Activated T-helper 1 cell treated with anti-CD3 and anti-CD28 coated beads, Interleukin-12 subunit alpha, Interleukin-12 subunit beta, Interleukin-2, Interleukin-4 antibody, amounts not matched to agents 30 ng/mL and 10 ng/mL and 1 ng/mL, durations not matched to agents 14 hours and 24 hours and 36 hours (primary cell): ENCODE measurements at regions not wholly inside any gene's neighbourhood (a gene's known extent, or its start where the extent isn't known, plus 50 kb on each side); places are given as distances from the start of the nearest gene placed in this dataset.
"Not testable (repeated sequence)": the region's sequence is repeated elsewhere in the genome, so short reads cannot be mapped to it uniquely, and the experiment has no call there.

Experiments
- DNase-seq: peaks from one replicate; pipeline ENCODE4 v3.0.0; 2021; ENCODE audit warnings: low spot score
- H3K27ac Mint-ChIP-seq: one replicate; pipeline ENCODE4 v1.8.0; 2021; ENCODE audit warnings: mild to moderate bottlenecking, mixed read lengths
- H3K27me3 Mint-ChIP-seq: one replicate; pipeline ENCODE4 v1.8.0; 2022; ENCODE audit warnings: mild to moderate bottlenecking, moderate library complexity, mixed read lengths; ENCODE audit not compliant: insufficient read depth
- H3K36me3 Mint-ChIP-seq: one replicate; pipeline ENCODE4 v1.8.0; 2021; ENCODE audit warnings: low read depth, mixed read lengths
- H3K4me1 Mint-ChIP-seq: one replicate; pipeline ENCODE4 v1.8.0; 2021; ENCODE audit warnings: low read depth, mixed read lengths
- H3K4me3 Mint-ChIP-seq: one replicate; pipeline ENCODE4 v1.8.0; 2021; ENCODE audit warnings: mild to moderate bottlenecking, moderate library complexity, mixed read lengths
- H3K9me3 Mint-ChIP-seq: one replicate; pipeline ENCODE4 v1.8.0; 2021; ENCODE audit warnings: mixed read lengths
- intact Hi-C: fragments of 100-400 bp; cut with micrococcal nuclease; formaldehyde crosslinking; loops from one replicate; pipeline ENCODE4 v1.15.1; 2024

DNA sequence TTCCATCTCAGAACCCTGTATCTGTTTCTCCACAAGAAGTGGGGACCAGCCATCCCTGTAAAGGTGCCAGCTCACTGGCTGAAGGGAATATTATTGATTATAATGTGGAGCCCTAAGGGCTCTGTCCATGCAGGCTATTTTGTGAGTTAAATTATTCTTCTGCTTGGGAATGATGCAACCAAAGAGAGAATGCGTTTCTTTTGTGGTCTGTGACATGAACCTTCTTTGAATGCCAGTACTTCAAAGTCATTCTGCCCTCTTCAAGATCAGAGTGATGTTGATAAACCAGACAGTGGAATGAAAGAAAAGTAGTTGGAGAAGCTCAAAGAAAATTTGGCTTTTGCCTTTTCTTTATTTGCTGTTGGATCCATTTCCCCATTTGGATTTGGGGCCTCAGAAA, 995.2 kb downstream of the KCNMA1 start:
- H3K27me3 Mint-ChIP-seq, result no peaks in the 10 kb centered on the region
- H3K4me1 Mint-ChIP-seq, result no peaks in the 10 kb centered on the region
- H3K4me3 Mint-ChIP-seq, result no peak overlapping the region
- no peak for DNase-seq
- no peaks in the 10 kb centered on the region for H3K36me3 Mint-ChIP-seq
- no peaks in the 10 kb centered on the region for H3K9me3 Mint-ChIP-seq
- intact Hi-C loops, result no loop called here
- H3K27ac Mint-ChIP-seq, result no peak overlapping the region

DNA sequence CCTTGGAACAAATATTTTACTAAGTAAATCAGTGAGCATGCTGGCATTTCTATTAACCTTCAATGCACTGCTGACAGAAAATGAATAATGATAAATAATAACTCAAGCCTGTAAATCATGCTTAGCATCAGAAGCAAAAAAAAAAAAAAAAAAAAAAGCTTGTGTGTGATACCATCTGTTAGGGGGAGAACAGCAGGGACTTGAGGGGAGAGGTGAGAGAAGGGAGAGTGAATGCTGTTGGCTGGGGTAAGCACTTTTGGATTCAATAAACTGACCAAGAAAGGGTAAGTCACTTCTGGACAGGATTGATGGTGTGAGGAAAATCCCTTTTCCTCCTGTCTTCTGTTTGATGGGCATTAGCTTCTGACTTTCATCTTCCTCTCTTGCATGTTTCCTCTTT, 996.4 kb downstream of the KCNMA1 start:
- no peaks in the 10 kb centered on the region for H3K9me3 Mint-ChIP-seq
- H3K4me3 Mint-ChIP-seq, result no peak overlapping the region
- H3K4me1 Mint-ChIP-seq, result no peaks in the 10 kb centered on the region
- H3K36me3 Mint-ChIP-seq, result no peaks in the 10 kb centered on the region
- no peaks in the 10 kb centered on the region for H3K27me3 Mint-ChIP-seq
- no peak overlapping the region for H3K27ac Mint-ChIP-seq
- intact Hi-C loops, result no loop called here
- DNase-seq, result no peak

DNA sequence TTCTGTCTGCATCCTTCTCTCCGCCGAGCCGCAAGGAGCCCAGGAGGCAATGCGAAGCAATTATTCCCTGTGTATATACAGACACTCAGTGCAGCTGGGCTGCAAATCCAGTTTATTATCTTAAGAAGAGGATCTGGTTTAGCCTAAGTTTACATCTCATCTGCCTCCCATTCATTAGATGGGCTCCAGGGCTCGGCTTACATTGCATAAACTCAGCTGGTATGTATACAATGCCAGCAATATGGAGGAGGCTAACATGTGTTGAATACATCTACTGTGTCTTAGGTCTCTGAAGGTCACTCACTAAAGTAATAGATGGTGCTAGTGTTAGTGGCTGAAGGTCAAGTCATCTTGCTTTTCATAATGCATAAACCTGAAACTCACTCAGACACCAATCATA, 996.8 kb downstream of the KCNMA1 start:
- Mint-ChIP-seq H3K27ac (no peak overlapping the region), H3K27me3 (no peaks in the 10 kb centered on the region), H3K36me3 (no peaks in the 10 kb centered on the region), H3K9me3 (no peaks in the 10 kb centered on the region), H3K4me1 (no peaks in the 10 kb centered on the region), H3K4me3 (no peak overlapping the region)
- intact Hi-C loops, result no loop called here
- no peak for DNase-seq

DNA sequence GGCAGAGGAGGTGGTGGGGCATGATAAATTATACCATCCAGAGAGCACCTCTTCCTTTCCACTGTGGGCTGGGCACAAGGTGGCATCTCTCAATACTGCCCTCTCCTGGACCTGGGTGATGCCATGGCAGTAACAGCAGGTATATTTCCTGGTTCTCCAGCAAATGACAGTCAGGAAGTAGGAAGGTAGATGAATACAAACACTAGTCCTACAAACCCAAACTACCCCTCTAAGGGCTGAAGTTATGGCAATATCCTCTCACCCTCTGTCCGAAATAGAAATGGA, 1004.9 kb downstream of the KCNMA1 start:
- no peaks in the 10 kb centered on the region for H3K4me1 Mint-ChIP-seq
- no peaks in the 10 kb centered on the region for H3K36me3 Mint-ChIP-seq
- no peak for DNase-seq
- no peak overlapping the region for H3K4me3 Mint-ChIP-seq
- intact Hi-C loops, result no loop called here
- H3K9me3 Mint-ChIP-seq, result no peaks in the 10 kb centered on the region
- no peaks in the 10 kb centered on the region for H3K27me3 Mint-ChIP-seq
- H3K27ac Mint-ChIP-seq, result no peak overlapping the region

DNA sequence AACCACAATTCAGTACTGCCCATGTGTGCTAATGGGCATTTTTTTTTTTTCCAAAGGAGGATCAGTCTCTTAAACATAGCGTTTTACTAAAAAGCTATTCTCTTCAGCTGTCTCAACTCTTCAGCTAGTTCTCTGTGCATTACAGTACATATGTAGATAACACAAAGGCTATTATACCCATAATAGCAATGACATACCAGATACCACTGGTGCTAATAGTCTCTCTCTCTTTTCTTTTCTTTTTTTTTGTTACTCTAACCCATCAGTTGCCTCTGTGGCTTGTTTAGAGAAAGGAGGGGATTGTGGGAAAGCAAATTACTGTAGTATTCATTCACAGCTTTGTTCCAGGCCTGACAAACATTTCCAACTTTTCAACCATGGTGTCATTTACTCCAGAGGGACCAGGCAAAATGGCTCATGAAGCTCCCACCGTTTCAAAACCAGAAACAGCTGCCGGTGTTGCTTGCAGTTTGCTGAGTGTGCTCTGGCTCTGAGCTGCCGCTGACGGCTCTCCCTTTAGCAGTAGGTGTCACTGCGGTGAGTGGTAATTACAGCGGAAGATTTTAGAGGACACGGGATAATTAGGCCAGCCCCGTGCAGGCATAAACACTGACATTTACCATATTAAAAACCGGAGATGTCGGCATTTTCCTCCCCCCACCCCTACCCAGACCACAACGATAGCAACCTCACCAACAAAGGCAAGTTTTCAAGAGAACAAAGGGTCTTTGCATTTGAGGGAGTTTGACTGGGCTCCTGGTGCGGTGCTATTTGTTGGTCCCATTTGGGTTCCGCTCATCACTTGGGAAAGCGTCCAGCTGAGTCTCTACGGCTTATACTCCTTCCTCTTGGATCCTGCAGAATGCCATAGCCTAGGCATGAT, 1005.5 kb downstream of the KCNMA1 start:
- DNase-seq, result no peak
- Mint-ChIP-seq H3K27ac (no peak overlapping the region), H3K27me3 (no peaks in the 10 kb centered on the region), H3K9me3 (no peaks in the 10 kb centered on the region), H3K36me3 (no peaks in the 10 kb centered on the region), H3K4me3 (no peak overlapping the region), H3K4me1 (no peaks in the 10 kb centered on the region)
- intact Hi-C loops, result no loop called here

DNA sequence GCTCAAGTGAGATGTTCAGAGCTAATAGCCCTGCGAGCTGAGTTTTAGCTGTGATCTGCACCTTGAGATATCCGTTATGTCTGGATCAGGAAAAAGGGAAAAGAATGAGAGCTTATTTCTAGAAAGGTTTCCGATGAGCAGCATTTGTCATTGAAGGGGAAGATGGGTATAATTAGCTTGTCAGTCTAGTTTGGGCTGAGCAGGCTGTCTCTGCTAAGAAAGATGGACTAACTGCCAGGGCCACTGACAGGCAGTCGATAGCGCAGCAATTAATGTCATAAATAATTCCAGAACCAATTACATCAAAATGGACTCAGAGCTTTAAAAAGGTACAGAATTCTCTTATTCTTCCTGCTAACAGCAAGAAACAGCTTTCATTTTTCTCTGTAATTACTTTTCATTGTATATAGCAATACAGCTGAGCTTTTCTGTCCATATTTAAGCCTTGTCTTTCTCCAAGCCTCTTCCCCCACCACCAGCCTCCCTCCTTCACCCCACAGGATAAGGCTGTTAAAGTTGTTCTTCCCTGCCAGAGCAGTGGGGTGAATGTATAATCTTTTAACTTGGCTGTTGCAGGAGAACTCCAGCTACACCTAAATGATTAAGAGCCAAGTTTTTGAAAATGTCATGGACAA, 1006.5 kb downstream of the KCNMA1 start:
- Mint-ChIP-seq H3K4me1 (no peaks in the 10 kb centered on the region), H3K9me3 (no peaks in the 10 kb centered on the region), H3K27ac (no peak overlapping the region), H3K36me3 (no peaks in the 10 kb centered on the region), H3K4me3 (no peak overlapping the region), H3K27me3 (no peaks in the 10 kb centered on the region)
- DNase-seq, result no peak
- intact Hi-C loops, result no loop called here

DNA sequence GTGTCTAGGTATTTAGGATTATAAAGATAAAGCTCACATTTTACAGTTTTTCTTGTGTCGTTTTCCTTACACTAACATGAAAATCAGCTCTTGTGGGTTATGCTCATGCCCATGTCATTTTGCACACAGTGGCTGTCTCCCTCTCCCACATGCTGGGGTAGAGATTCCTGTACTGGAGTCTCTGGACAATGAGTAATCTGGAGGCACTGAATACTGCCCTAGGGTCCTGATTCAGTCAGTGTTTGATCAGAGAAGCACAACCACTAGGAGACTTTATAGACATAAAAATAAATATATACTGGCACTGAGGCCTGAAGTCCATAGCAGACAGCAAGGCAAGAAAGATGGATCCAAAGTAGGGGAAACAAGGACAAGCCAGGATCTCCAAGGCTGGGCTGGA, 1008.8 kb downstream of the KCNMA1 start:
- no peaks in the 10 kb centered on the region for H3K4me1 Mint-ChIP-seq
- no peak overlapping the region for H3K27ac Mint-ChIP-seq
- no peaks in the 10 kb centered on the region for H3K36me3 Mint-ChIP-seq
- no peaks in the 10 kb centered on the region for H3K27me3 Mint-ChIP-seq
- no peak overlapping the region for H3K4me3 Mint-ChIP-seq
- intact Hi-C loops, result no loop called here
- no peaks in the 10 kb centered on the region for H3K9me3 Mint-ChIP-seq
- no peak for DNase-seq

DNA sequence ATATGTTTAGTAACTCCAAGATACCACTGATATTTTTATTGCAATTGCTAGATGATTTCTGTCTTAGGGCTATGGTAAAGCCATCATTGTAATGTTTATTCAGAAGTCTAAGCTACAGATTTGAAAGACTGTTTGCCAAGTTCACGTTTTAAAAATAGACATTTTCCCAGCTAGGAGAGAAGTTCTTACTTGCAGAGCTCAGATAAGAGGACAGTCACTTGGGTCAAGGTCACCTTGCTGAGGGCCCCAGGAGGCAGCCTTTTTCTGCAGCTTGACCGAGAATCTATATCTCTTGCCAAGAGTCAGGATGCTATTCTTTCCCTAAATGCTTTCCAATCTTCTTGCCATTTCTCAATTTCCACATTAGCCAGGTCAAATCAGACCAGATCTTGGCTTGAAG, 1011.2 kb downstream of the KCNMA1 start:
- H3K4me3 Mint-ChIP-seq, result no peak overlapping the region
- intact Hi-C loops, result no loop called here
- no peaks in the 10 kb centered on the region for H3K27me3 Mint-ChIP-seq
- no peak overlapping the region for H3K27ac Mint-ChIP-seq
- no peaks in the 10 kb centered on the region for H3K9me3 Mint-ChIP-seq
- DNase-seq, result no peak
- no peaks in the 10 kb centered on the region for H3K36me3 Mint-ChIP-seq
- no peaks in the 10 kb centered on the region for H3K4me1 Mint-ChIP-seq

DNA sequence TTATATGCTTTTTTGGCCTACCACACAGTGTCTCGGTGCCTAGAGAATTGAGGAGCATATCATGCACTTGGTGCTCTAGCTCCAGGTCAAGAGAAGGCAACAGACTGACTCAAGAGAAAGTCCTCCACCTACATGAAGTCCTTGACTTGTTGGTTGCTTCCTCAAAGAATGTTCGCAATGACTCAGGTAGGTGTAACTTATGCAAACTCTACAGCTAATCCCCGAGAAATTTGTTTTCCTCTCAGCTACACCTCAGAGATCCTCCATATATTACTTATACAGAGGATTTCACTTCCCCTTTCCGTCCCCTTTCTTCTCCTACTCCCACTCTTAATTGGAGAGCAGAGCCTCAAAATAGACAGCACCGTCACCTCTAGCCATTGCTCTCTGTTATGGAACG, 1013.1 kb downstream of the KCNMA1 start:
- H3K27me3 Mint-ChIP-seq, result no peaks in the 10 kb centered on the region
- no peaks in the 10 kb centered on the region for H3K36me3 Mint-ChIP-seq
- DNase-seq, result no peak
- H3K9me3 Mint-ChIP-seq, result peaks cover 5% of the 10 kb centered on the region
- no peak overlapping the region for H3K27ac Mint-ChIP-seq
- H3K4me3 Mint-ChIP-seq, result no peak overlapping the region
- intact Hi-C loops, result no loop called here
- H3K4me1 Mint-ChIP-seq, result no peaks in the 10 kb centered on the region

DNA sequence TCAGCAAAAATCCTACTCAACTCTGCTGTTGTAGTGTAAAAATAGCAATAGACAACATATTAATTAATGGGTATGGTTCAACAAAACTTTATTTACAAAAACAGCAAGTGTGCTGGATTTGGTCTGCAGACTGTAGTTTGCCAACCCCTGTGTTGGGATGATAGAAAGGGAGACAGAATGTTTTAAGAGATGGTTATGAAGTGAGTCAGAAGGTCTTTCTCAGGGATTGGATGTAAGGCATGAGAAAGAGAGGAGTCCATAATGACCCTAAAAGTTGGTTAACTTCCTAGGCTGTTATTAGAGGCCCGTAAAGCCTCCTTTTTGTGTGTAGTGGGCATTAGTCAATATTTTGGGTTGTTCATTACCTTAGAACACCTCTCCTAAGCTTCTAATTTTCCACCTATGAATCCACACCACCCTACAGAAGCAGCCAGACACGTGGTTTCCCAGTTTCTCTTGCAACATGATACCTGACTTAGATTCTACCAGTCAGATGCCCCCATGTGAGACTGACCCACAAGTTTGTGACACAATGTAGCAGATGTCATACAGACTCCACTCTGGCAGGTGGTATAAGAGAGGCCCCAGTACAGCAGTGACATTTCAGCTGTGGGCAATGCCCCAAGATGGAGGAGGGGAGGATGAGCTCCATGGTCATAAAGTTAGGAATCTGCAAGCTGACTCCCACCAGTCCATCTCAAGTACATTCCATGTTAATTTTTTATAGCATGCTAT, 1015.6 kb downstream of the KCNMA1 start:
- no peaks in the 10 kb centered on the region for H3K27me3 Mint-ChIP-seq
- DNase-seq, result no peak
- no peaks in the 10 kb centered on the region for H3K36me3 Mint-ChIP-seq
- H3K4me1 Mint-ChIP-seq, result no peaks in the 10 kb centered on the region
- peaks cover 5% of the 10 kb centered on the region for H3K9me3 Mint-ChIP-seq
- no peak overlapping the region for H3K4me3 Mint-ChIP-seq
- no peak overlapping the region for H3K27ac Mint-ChIP-seq
- intact Hi-C loops, result no loop called here

DNA sequence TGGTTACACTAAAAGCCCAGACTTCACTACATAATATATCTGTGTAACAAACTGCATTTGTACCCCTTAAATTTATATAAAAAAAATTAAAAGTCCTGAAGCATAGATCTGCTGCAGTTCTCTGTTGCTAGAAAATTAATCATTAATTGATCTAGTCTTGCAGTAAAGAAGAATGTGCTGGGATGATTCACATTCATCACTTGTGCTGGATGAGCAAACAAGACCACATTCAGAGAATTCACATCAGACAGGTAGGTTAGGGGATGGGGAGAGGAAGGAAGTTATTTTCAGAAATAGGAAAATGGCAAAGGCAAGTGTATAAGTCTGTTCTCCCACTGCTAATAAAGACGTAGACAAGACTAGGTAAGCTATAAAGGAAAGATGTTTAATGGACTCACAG, 1019.0 kb downstream of the KCNMA1 start:
- Mint-ChIP-seq H3K9me3 (peaks cover 9% of the 10 kb centered on the region), H3K27me3 (no peaks in the 10 kb centered on the region), H3K27ac (no peak overlapping the region), H3K36me3 (no peaks in the 10 kb centered on the region), H3K4me1 (no peaks in the 10 kb centered on the region), H3K4me3 (no peak overlapping the region)
- no peak for DNase-seq
- intact Hi-C loops, result no loop called here

DNA sequence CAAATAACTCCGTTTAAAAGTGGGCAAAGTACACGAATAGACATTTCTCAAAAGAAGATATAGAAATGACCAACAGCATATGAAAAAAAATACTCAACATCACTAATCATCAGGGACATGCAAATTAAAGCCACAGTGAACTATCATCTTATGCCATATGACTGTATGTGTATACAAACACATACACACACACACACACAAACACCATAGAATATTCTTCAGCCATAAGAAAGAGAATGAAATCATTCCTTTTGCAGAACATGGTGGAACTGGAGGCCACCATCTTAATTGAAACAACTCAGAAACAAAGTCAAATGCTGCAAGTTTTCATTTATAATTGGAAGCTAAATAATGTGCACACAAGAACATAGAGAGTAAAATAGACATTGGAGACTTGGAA, 1019.4 kb downstream of the KCNMA1 start:
- H3K4me3 Mint-ChIP-seq, result no peak overlapping the region
- H3K27ac Mint-ChIP-seq, result no peak overlapping the region
- intact Hi-C loops, result no loop called here
- no peak for DNase-seq
- no peaks in the 10 kb centered on the region for H3K4me1 Mint-ChIP-seq
- H3K27me3 Mint-ChIP-seq, result no peaks in the 10 kb centered on the region
- peaks cover 9% of the 10 kb centered on the region for H3K9me3 Mint-ChIP-seq
- H3K36me3 Mint-ChIP-seq, result no peaks in the 10 kb centered on the region

DNA sequence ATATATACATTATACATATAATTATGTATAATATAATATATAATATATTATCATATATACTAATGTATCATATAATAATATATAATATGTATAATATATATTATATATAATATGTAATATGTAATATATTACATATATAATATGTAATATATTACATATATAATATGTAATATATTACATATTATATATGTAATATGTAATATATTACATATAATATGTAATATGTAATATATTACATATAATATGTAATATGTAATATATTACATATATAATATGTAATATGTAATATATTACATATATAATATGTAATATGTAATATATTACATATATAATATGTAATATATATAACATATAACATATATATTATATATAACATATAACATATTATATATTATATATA, 1020.9 kb downstream of the KCNMA1 start:
- H3K36me3 Mint-ChIP-seq, DNase-seq, intact Hi-C loops, H3K4me1 Mint-ChIP-seq, H3K27me3 Mint-ChIP-seq, H3K9me3 Mint-ChIP-seq, H3K4me3 Mint-ChIP-seq, H3K27ac Mint-ChIP-seq: not testable (repeated sequence)
